ENCODE measurements at regions not wholly inside any gene's neighbourhood (a gene's known extent, or its start where the extent isn't known, plus 50 kb on each side); places are given as distances from the start of the nearest gene placed in this dataset.
"Not testable (repeated sequence)": the region's sequence is repeated elsewhere in the genome, so short reads cannot be mapped to it uniquely, and the experiment has no call there.

DNA sequence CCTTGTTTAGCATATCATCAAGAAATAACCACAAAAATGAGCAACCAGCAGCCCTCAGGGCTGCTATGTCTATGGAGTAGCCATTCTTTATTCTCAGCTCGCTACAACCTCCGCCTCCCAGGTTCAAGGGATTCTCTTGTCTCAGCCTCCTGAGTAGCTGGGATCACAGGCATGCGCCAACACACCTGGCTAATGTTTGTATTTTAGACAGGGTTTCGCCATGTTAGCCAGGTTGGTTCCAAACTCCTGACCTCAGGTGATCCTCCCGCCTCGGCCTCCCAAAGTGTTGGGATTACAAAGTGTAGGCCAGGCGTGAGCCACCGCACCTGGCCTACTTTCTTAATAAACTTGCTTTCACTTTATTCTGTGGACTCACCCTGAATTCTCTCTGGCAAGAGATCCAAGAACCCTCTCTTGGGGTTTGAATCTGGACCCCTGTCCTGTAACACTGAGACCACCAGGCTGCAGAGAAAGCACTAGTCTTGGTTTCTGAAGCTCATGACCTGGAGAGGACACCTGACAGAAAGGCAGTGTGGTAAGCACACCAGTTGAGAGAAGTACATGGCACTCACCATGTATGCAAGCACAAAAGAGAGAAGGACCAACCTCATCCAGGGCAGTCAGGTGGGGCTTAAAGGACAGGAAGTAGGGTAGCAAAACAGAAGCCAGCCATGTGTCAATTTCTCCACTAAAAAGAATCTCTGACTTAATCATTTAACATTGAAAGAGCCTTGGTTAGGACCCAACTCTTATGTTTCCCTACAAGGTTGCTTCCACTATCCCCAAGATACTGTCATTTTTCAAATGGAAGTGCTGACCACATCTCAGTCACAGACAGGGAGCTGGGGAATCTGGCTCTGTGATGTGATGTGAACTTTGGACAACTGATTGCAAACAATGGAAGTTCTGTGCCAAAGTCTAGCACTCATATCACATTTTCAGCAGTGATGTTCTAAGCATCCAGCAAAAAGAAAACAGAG, 97.4 kb upstream of the DST start:
- no peak for DNase-seq

DNA sequence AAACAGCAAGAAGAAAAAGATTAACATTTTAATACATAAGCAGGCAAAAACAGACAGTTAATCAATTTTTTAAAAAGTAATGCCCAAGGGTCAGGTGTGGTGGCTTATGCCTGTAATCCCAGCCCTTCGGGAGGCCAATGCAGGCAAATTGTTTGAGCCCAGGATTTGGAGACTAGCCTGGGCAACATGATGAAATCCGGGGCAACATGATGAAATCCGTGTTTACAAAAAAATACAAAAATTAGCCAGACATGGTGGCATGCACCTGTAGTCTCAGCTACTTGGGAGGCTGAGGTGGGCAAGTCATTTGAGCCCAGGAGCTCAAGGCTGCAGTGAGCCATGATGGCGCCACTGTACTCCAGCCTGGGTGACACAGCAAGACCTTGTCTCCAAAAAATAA, 94.1 kb upstream of the DST start:
- no peak for DNase-seq

- no peak for DNase-seq
Observed at GRCh38 chr6:56734335-56734734, 91.6 kb upstream of the DST start.

DNA sequence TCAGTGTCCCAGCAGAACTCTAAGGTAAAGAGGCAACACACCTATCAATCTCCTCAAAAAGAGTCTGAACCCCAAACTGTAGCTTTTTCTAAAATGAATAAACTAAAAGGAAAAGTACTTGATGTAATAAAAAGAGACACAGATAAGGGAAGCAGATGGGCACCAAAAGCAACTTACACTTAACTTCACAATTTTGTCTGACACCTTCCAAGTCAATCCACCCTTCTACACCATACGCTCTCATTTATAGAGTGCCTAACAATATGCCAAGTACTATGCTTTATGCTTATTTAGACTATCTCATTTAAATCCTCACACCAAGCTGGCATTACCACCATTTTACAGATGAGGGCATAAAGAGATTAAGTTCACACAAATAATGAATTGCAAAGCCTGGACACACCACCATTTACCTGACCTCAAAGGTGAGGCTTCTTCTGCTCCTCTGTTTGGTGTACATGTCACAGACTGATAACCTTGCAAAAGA, 90.6 kb upstream of the DST start:
- no peak for DNase-seq

DNA sequence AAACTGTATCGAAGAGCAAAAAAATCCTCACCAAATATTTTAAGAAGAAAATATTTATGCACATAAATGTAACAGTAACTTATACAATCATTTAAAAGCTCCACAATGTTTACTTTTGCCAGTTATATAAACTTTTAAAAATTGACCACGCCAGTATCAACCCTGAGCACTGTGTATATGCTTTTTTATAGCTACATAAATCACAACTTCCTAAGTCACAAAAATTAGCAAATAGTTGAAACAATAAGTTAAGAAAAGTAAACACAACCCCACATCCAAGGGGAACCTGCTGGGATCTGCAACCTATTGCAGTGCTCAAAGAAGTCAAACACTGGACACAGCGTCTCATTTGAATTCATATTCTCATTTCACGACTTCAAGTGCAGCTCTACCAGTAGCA, 89.8 kb upstream of the DST start:
- DNase-seq: no peak

DNA sequence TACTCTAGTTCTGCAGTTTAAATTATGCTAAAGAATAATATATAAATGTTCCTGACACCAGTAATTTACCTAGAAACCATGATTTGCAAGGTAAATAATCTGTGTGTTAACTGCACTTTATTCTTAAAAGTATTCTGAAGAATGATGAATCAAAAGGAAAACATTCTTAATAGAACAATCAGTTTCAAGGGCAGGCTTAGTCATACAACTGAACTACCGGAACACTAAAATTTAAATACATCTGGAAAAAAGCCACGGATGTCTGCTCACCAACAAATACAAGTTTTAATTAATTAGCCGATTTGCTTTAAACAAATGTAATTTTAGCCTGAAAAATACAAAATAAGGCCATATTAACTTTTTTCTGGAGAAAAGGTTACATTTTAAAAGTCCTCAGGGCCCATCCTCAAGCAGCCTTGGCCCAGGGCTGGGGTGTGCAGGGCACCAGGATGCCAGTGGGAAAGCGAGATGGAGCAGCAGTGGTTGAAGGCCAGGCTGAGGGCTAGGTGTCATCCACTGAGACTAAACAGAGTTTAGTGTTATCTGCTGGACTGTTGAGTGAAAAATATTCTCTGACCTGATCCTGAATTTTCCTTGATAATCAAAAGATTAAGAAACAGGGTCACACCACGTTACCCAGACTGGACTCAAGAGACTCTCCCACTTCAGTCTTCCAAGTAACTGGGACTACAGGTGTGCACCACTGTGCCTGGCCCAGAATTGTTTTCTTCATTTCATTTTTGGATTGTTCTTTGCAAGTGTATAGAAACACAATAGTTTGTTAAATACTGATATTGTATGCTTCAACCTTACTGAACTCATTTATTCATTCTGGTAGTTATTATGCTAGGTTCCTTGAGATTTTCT, 88.2 kb upstream of the DST start:
- DNase-seq: no peak

DNA sequence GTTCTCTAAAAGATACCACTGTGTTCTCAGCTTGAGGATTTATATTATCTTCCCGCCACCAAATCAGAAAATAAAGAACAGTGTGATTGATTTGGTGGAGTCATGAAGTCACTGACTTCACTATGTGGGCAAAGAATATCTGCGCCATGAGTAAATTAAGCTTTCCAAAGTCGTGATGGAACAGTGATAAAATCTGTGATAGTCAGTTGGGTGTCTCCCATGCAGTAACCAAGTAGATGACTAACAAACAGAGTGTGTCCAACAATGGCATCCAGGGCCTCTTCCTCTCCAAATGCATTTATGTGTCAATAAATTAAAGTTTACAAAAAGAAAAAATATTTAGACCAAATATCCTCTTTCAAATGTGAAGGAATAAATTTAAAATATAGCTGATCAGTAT, 87.0 kb upstream of the DST start:
- no peak for DNase-seq

- not testable (repeated sequence) for DNase-seq
Observed at GRCh38 chr6:56729166-56729565, 86.5 kb upstream of the DST start.

DNA sequence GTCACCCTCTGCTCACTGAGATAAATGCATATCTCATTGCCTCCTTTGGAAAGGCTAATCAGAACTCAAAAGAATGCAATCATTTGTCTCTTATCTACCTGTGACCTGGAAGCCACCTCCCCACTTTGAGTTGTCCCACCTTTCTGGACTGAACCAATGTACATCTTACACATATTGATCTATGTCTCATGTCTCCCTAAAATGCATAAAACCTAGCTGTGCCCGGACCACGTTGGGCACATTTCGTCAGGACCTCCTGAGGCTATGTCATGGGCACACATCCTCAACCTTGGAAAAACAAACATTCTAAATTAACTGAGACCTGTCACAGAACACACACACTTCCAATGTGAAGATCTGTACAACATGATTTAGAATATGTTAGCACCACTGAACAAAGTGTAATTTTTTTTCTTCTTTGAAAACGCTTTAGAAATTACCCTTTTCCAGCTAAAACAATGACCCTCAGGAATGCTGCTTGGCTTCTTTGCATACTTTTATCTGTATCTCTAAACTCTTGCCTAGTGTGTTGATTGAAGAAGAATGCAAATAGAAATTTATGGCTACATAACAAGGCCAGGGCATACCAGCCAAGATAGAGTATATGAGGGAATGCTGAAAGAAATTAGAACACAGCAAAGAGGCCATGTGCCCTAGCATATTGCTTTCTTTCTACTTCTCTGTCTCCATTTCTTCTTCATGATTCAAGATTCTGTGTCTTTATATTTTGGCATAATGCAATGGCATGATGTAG, 84.6 kb upstream of the DST start:
- DNase-seq: no peak

DNA sequence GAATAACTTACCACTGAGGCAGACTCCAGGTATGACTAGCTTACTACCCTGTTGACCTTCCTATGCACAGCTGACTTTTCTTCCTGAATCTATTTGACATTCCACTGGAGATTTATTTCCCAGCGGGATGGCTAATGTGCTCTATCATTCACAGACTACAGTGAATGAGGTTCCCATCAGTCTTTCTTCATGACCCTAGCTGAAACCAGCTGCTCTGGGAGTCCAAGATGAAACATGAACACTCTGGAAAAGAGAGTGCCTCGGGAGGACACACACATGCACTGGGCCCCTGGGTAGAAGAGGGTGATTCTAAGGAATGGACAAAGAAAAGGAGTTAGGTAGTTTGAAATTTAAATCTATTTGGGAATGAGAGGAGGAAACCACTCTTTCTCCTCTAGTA, 82.6 kb upstream of the DST start:
- no peak for DNase-seq

DNA sequence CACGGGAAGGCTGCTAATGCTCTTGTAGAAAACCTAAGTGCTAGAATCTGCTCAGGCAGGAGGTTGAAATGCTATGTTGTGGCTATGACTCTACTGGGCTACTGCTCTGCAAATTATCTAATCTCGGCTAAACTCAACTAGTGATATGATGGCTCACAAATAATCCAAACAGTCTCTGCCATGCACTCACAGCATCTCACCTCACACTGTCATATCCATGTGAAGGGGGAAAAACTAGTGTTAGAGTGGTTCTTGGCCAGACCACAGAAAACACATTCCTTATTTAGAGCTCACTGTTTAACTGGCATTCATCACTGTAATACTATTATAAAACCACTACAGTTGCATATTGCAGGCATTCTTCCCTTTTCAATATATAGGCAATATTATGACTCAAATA, 81.8 kb upstream of the DST start:
- DNase-seq: no peak

DNA sequence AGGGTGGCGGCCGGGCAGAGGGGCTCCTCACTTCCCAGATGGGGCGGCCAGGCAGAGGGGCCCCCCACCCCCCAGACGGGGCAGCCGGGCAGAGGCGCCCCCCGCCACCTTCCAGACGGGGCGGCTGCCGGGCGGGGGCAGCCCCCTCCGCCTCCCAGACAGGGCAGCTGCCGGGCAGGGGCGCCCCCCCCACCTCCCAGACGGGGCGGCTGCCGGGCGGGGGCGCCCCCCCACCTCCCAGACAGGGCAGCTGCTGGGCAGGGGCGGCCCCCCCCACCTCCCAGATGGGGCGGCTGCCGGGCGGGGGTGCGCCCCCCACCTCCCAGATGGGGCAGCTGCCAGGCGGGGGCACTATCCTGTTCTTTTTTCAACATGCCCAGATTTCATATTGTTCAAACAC, 78.2 kb upstream of the DST start:
- no peak for DNase-seq

- not testable (repeated sequence) for DNase-seq
Observed at GRCh38 chr6:56720202-56720601, 77.5 kb upstream of the DST start.

DNA sequence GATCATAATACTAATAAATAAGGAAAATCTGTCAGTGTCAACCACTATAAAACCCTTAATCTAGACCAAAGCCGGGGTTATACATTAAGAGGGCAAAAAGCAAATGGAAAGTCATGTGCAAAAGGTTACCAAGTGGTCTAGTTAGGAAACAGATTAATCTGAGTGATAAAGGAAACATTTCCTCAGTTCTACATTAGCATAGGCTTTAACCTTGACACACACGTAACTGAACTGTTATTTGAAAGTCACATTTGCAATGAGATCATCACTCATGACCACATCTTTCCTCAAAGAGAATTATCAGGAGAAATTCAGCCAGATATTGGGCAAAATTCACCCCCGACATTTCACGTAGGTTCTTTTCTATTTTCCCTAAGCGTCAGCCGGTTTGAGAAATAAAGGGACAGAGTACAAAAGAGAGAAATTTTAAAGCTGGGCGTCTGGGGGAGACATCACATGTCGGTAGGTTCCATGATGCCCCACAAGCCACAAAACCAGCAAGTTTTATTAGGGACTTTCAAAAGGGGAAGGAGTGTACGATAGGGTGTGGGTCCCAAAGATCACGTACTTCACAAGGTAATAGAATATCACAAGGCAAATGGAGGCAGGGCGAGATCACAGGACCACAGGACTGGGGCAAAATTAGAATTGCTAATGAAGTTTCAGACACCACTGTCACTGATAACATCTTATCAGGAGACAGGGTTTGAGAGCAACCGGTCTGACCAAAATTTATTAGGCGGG, 76.8 kb upstream of the DST start:
- not testable (repeated sequence) for DNase-seq

- DNase-seq: no peak
Observed at GRCh38 chr6:56718236-56718635, 75.5 kb upstream of the DST start.

DNA sequence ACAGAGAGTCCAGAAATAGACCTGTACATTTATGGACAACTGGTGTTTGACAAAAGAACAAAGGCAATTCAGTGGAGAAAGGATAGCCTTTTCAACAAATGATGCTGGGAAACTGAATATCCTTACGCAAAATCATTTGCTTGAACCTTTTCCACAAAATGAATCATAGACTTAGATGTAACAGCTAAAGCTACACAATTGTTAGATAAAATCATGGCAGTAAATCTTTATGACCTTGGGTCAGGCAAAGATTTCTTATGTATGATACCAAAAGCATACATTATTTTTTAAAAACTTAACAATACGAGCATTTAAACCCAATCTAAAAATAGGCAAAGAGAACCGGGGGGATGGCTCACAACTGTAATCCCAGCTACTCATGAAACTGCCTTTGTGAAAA, 73.5 kb upstream of the DST start:
- no peak for DNase-seq

DNA sequence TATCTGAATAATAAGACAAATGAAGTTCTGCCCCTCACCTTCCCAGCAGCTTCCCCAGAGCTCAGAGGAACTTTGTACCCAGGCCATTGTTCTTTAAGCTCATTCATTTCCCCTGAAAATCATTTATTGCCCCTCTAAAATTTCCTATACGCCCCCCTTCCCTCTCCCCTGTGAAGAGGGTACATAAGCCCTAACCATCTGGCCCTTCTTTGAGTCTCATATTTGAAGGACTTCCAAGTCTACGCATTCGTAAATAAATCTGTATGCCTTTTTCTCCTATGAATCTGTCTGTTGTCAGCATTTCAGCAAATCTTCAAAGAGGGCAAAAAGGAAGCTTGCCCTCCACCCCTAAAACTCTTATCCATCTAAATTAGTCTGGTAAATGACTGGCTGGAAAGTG, 73.1 kb upstream of the DST start:
- DNase-seq: no peak

- no peak for DNase-seq
Observed at GRCh38 chr6:56714982-56715456, 72.3 kb upstream of the DST start.

DNA sequence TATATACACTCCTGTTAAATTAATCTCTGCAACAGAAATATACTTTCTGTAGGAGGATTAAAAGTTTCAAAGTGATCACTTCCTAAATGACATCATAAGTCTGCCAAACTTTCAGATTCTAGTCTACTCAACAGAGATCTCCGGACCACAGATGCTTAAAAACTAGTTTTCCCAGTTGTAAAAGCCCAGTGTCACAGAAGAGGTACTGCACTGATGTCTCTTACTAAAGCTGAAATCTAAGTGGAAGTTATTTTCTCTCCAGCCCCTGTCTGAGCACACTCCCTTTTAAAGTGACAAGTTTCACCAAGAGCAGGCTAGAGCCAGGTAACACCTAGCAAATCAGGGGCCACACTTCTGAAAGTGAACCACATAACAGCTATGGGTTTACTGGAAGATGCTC, 71.6 kb upstream of the DST start:
- no peak for DNase-seq

- no peak for DNase-seq
Observed at GRCh38 chr6:56713254-56713672, 70.6 kb upstream of the DST start.

DNA sequence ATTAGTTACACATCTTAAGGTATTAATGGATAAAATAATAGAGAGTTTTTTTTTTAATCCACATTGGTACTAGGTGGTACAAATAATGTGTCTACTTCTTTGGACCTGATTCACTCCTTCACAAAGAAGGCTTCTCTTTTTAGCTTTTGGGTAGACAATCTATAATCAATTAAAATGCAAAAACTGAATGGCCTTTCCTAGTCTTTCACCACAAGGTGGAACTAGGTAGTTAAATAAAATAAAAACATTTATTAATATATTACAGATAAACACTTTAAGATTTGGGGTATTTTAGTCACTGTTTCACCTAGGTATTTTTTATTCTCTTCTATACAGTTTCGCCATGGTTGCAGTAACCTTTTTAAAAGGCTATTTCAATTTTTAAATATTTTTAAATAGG, 68.3 kb upstream of the DST start:
- no peak for DNase-seq

- DNase-seq: no peak
Observed at GRCh38 chr6:56709650-56710049, 67.0 kb upstream of the DST start.
